ENCODE measurements at regions not wholly inside any gene's neighbourhood (a gene's known extent, or its start where the extent isn't known, plus 50 kb on each side); places are given as distances from the start of the nearest gene placed in this dataset.

- TF ChIP-seq POLR2A (IDR thresholded peaks at IDR 0.05; ENCODE audit: low read depth, low read length) (no peak), POLR2AphosphoS5 (IDR thresholded peaks at IDR 0.05; ENCODE audit: low read depth, low read length) (no peak), TAF1 (IDR thresholded peaks at IDR 0.05; ENCODE audit: borderline replicate concordance, low read depth, low read length) (no peak)
Observed at GRCh38 chr3:177781686-177782161, 584.4 kb upstream of the TBL1XR1 start.
